NCI-H2029 (cell line): ENCODE measurements at regions not wholly inside any gene's neighbourhood (a gene's known extent, or its start where the extent isn't known, plus 50 kb on each side); places are given as distances from the start of the nearest gene placed in this dataset.

Source experiments
- DNase-seq: peaks from one replicate; lab custom pipeline; 2025; lab: John Stamatoyannopoulos, UW

DNA sequence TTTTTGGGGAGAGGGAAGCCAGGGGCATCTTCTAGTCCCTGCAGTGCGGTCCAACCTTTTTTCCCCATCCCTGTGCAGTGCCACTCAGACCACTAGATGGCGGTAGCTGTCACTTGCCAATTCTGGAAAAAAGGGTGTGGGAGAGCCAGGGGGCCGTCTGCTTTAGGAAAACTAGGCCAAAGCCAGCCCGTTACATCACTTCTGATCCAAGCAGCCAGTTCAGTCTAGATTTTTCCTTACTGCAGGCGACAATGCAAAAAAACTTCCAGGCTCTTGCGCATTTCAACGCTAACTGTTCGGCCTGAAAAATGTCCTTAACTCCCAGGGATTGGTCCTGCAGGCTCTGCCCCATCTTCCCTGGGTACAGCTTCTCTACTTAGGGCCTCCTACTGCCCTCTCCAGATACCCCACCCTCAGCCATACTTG, 69.2 kb upstream of the CES5A start:
- peak; percentile 29 for DNase-seq

DNA sequence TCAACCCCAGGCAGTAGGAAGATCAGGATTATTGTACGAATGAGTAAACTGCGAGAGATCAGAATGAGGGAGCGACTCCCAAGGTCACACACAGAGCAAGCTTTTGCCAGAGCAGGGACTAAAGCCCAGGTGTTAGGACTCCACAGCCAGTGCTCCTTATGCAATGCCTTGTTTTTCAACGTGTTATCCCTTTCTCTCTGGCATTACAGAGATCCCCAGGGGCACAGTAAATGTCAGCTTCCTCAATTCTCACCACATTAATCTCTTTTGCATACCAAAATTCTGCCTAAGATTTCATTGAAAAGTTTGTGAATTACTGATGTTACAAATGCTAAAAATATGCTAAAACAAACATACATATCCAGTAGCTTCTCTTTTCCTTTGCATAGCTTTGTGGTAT, 68.1 kb upstream of the CES5A start:
- no peak for DNase-seq

DNA sequence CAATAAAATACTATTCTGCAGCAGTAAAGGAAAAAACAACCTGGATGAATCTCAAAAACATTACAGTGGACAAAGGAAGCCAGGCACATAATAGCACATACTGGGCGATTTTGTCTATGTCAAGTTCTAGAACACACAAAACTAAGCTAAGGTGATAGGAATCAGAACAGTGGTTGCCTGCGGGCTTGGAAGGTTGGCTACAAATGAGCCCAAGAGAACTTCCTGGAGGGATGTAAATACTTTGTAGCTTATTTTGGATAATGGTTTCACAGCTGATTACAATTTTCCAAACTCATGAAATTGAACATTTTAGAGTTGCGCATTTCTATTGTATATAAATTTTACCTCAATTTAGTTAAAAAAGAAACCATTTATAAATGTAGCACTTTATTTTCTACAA, 67.6 kb upstream of the CES5A start:
- no peak for DNase-seq

DNA sequence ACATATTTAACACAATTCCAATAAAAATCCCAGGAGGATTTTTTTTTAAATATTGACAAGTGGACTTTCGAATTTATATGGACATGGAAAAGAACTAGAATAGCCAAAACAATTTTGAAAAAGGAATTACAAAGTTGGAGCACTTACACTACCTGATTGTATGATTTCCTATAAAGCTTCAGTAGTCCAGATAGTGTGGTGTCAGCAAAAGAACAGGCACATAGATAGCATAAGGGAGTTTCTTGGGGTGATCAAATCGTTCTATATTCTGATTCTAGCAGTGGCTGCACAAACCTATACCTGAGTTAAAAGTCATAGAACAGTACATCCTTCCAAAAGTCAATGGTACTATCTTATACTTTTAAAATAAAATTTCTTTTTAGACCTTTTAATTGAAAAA, 66.4 kb upstream of the CES5A start:
- no peak for DNase-seq

DNA sequence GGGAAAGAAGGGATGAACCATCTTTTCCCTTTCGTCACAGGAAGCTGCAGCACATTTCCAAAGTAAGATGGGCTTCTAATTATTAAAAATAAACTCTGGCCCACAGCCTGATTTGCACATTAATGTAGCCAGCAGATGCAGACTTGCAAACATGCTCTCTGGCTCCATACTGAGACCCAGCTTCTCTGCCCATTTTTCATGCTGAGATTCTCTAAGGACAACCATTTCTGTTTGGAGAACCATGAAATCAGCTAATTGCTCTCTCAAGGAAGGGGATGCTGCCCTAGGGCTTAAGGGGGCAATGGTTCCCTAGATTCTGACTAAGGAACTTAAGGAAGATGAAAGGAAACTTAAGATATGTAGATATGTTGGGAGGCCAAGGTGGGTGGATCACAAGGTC, 63.0 kb upstream of the CES5A start:
- no peak for DNase-seq

DNA sequence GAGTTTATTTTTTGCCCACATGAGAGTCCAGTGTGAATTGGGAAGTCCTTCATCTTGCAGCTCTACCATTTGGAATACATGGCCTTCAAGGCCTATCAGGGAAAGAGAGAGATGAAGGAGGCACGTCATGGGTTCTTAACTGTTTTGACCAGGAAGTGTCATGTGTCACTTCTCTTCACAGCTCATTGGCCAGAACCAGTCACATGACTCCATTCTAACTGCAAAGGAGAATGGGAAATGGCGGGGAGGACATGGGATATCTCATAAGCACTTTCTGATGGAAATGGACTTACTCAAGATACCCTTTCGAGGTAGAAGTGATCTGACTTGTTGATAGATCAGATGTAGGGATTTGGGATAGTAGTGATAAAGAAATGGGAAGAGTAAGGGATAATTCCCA, 57.9 kb upstream of the CES5A start:
- DNase-seq = no peak

DNA sequence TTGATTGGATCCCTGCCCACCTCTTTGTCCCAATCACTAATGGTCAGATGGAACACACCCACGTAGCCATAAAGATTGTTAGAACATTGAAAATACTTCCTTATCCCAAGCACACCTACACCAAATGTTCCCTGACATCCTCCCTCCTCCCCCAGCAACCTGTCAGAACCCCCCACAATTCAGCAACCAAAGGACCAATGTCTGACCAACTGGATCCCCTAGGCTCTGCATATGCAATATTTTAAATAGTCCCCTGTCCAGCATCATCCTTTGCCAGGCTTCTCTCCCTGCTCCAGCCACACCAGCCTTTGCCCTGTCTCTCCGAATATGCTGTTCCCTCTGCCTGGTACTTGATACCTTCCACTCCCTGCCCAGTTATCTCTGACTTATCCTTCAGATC, 54.9 kb upstream of the CES5A start:
- DNase-seq = no peak

DNA sequence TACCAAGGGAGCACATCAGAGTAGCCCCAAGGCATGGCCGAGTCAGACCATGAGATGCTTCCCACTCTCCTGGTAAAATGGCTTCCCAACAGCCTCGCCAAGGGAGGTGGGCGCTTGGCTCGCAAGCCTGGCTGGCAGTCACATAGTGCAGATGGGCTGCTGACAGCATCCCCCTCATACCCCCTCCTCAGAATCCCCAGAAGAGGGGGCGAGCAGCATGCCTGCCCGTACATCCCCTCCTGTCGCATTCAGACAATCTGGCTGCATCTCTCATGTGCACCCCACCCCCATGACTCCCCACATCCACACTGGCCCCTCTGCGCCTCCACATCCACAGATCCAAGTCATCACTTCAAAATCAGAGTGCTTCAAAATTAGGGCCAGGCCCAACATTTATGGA, 54.0 kb upstream of the CES5A start:
- DNase-seq = no peak

DNA sequence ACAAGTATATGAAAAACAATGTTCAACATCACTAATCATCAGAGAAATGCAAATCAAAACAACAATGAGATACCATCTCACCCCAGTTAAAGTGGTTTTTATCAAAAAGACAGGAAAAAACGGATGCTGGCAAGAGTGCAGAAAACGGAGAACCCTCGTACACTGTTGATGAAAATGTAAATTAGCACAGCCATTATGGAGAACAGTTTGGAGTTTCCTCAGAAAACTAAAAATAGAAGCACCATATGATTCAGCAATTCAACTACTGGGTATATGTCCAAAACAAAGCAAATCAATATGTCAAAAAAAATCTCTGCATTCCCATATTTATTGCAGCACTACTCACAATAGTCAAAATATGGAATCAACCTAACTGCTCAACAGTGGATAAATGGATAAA, 50.1 kb upstream of the CES5A start:
- DNase-seq = no peak
